Neural crest cell (in vitro differentiated cells): ENCODE measurements at regions not wholly inside any gene's neighbourhood (a gene's known extent, or its start where the extent isn't known, plus 50 kb on each side); places are given as distances from the start of the nearest gene placed in this dataset.
"Not testable (repeated sequence)": the region's sequence is repeated elsewhere in the genome, so short reads cannot be mapped to it uniquely, and the experiment has no call there.

ENCODE experiments used
- DNase-seq: peaks from one replicate; pipeline ENCODE4 v3.0.0; 2021; ENCODE audit warnings: low read depth, mixed read lengths, low spot score
- H3K27ac Mint-ChIP-seq: one replicate; pipeline ENCODE4 v1.8.0; 2021; ENCODE audit warnings: mild to moderate bottlenecking, mixed read lengths; ENCODE audit not compliant: unreplicated experiment
- H3K27me3 Mint-ChIP-seq: 2 replicates; pipeline ENCODE4 v1.8.0; 2021; ENCODE audit warnings: low read depth, mild to moderate bottlenecking, mixed read lengths
- H3K36me3 Mint-ChIP-seq: 2 replicates; pipeline ENCODE4 v1.8.0; 2021; ENCODE audit warnings: low read depth, mild to moderate bottlenecking, mixed read lengths
- H3K4me1 Mint-ChIP-seq: 2 replicates; pipeline ENCODE4 v1.8.0; 2021; ENCODE audit warnings: mixed read lengths
- H3K4me3 Mint-ChIP-seq: one replicate; pipeline ENCODE4 v1.8.0; 2021; ENCODE audit warnings: mild to moderate bottlenecking, mixed read lengths
- H3K9me3 Mint-ChIP-seq: 2 replicates; pipeline ENCODE4 v1.8.0; 2021; ENCODE audit warnings: mixed read lengths
- TF ChIP-seq, protein P1 (sequence below): fragments of 200-600 bp; sonication (generic); conservative IDR thresholded peaks from 2 replicates; pipeline ENCODE4 v1.5.0; 2021; ENCODE audit warnings: antibody characterized with exemption, mild to moderate bottlenecking

DNA sequence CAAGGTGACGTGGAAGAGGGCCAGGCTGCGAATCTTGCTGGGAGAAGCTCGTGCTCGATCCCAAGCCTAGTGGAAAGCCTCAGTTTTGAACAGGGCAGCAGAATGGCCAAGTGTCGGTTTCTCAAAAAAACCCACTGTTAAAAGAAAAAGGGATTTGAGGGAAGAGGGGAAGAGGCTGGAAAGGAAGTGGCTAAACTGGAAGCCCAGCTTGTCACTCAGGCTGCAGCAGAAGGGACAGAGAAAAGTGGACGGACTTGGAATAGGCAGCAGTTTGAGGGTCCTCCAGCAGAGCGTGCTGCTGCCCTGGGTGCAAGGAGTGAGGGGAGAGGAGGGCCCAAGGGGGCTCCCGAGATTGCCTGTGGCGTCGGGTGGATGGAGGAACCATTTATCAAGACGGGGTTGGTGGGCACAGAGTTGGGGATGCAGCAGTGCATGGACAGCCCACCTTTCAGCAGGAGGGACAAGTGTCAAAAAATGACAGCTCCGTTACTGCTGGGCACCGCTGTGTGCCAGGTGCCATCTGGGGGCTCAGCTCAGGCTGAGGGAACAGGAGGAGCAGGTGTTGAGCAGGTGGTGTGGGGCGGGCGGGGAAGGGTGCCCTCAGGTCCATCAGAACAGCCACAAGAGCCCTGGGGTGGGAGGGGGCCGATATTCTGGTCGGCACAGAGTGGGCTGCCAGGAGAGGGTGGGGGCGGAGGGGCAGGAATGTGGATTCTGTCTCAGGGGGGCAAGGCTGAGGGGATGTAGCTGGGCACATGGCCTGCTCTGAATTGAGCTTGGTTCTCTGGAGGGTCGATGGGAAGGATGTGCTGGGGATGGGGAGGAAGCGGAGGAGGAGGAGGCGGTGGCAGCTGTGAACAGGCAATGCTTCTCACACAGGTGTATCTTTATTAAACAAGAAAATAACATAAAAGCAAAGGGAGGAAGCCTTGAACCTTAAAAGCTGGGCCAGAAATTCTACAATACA lies 73.1 kb upstream of the METTL9 start:
- H3K9me3 Mint-ChIP-seq, H3K36me3 Mint-ChIP-seq, DNase-seq: not testable (repeated sequence)
- TF ChIP-seq, protein P1, sequence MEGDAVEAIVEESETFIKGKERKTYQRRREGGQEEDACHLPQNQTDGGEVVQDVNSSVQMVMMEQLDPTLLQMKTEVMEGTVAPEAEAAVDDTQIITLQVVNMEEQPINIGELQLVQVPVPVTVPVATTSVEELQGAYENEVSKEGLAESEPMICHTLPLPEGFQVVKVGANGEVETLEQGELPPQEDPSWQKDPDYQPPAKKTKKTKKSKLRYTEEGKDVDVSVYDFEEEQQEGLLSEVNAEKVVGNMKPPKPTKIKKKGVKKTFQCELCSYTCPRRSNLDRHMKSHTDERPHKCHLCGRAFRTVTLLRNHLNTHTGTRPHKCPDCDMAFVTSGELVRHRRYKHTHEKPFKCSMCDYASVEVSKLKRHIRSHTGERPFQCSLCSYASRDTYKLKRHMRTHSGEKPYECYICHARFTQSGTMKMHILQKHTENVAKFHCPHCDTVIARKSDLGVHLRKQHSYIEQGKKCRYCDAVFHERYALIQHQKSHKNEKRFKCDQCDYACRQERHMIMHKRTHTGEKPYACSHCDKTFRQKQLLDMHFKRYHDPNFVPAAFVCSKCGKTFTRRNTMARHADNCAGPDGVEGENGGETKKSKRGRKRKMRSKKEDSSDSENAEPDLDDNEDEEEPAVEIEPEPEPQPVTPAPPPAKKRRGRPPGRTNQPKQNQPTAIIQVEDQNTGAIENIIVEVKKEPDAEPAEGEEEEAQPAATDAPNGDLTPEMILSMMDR, result peak; percentile 28
- Mint-ChIP-seq H3K27ac (peak overlapping the region; percentile 66), H3K4me1 (peaks cover 14% of the 10 kb centered on the region), H3K27me3 (peaks cover 25% of the 10 kb centered on the region), H3K4me3 (peak overlapping the region; percentile 61)

DNA sequence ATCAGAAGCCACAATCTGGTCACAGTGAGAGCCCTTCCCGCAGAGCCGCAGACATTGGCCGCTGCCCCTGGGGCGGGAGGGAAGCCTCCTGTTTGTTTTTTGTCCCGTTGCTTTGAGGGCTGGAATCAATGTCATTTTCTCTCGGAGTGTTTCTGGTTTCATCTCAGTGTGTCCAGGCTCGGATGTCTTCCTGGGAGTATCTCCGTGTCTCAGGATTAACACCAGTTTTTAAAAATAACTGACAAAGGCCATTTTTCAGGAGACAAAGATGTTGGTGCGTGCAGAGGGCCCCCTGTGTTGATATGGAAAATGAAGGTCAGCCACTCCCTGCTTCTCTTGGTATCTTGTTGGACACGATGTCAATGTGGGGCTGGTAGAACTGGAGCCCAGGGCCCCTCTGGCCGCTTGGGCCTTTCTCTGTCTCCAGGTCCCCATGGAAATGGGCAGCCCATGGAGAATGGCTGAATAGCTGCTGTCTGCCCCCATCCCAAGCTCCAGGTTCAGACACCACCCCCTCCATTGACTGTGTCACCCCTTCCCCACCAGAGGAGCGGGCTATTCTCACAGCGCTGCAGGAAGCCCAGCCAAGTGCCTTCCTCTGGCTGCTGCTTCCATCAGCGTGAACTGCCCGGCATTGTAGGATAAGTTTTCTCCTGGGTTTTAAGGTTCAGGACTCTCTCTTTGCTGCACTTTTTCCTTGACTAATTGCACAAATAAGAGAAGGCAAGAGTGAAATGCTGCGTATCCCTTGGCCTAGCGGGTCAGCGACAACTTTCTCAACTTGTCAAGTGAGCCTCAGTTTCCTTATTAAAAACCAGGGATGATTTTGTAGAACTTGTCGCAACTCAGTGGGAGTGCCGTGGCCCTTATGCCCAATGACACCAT lies 72.2 kb upstream of the METTL9 start:
- Mint-ChIP-seq H3K4me3 (peak overlapping the region; percentile 61), H3K27ac (peak overlapping the region; percentile 66), H3K9me3 (no peaks in the 10 kb centered on the region), H3K36me3 (no peaks in the 10 kb centered on the region), H3K4me1 (peaks cover 6% of the 10 kb centered on the region), H3K27me3 (peaks cover 25% of the 10 kb centered on the region)
- DNase-seq, result no peak
- TF ChIP-seq, protein P1, result no peak

DNA sequence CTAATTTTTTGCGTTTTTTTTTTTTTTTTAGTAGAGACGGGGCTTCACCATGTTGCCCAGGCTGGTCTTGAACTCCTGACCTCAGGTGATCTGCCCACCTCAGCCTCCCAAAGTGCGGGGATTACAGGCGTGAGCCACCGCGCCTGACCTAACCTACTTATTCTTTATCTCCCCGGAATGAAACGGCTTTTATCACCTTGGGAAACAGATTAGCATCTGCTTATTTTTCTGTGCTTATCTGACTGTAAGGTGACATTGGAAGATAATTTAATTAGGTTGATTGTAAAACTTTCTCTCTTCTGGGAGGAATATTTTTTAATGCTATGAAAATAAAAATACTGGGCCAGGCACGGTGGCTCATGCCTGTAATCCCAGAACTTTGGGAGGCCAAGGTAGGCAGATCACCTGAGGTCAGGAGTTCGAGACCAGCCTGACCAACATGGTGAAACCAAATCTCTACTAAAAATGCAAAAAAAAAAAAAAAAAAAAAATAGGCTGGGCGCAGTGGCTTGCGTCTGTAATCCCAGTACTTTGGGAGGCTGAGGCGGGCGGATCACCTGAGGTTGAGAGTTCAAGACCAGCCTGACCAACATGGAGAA lies 70.2 kb upstream of the METTL9 start:
- peaks cover 24% of the 10 kb centered on the region for H3K27me3 Mint-ChIP-seq
- H3K4me3 Mint-ChIP-seq, H3K27ac Mint-ChIP-seq, H3K4me1 Mint-ChIP-seq, H3K9me3 Mint-ChIP-seq, DNase-seq, H3K36me3 Mint-ChIP-seq: not testable (repeated sequence)

DNA sequence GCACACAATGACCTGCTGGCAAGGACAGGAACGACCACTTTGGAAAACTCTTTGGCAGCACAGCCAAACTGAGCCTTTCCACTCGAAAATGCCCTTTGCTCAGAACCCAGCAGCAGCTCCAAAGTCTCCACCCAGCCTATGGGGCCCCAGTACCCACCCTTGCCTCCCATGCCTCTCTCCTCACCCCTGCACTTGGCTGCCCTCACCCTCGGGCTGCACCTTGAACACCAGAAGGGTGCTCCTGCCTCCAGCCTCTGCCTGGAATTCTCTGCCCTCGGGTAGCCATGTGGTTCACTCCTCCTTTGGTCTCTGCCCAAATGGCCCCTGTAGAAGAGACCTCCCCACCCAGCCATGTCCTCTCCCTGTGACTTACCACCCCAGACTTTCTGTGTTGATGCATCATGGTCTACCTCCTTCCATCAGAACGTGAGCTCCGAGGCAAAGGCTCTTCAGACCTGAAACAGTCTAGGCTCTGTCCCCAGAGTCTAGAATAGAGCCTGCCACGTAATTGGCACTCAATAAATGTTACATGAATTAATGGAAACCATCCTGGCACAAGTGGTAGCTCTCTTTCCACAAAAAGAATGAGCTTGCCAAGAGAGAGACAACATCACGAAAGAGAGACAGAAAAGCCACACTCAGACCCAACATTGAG lies 68.5 kb upstream of the METTL9 start:
- not testable (repeated sequence) for DNase-seq, H3K4me3 Mint-ChIP-seq, H3K4me1 Mint-ChIP-seq, H3K27ac Mint-ChIP-seq, H3K9me3 Mint-ChIP-seq, H3K36me3 Mint-ChIP-seq
- peaks cover 24% of the 10 kb centered on the region for H3K27me3 Mint-ChIP-seq

DNA sequence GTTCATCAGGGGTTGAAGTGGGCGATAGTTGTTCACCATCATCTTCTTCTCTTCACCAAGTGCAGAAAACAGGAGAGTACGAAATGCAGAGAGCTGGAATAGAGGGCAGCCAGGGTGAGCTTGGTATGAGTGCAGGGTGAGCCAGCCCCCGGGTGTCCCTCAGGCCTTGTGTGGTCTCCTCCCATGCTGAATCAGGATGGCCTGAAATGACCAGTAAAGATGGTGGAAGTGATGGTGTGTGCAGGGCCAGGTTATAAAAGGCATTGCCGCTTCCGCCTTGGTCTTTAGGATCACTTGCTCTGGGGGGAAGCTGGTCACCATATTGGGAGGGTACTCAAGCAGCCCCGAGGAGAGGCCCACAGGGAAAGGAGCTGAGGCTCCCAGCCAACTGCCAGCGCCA lies 66.4 kb upstream of the METTL9 start:
- H3K4me1 Mint-ChIP-seq, H3K4me3 Mint-ChIP-seq, DNase-seq, H3K36me3 Mint-ChIP-seq, H3K9me3 Mint-ChIP-seq, H3K27ac Mint-ChIP-seq: not testable (repeated sequence)
- peaks cover 12% of the 10 kb centered on the region for H3K27me3 Mint-ChIP-seq

DNA sequence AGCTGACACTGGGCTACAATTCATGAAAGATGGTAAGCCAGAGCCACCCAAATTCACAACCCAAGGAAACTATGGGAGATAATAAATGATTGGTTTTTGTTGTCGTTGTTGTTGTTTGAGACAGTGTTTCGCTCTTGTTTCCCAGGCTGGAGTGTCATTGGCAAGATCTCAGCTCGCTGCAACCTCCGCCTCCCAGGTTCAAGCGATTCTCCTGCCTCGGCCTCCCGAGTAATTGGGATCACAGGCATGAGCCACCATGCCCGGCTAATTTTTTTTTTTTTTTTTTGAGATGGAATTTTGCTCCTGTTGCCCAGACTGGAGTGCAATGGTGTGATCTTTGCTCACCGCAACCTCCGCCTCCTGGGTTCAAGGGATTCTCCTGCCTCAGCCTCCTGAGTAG lies 65.9 kb upstream of the METTL9 start:
- not testable (repeated sequence) for H3K4me1 Mint-ChIP-seq, DNase-seq, H3K9me3 Mint-ChIP-seq, H3K27ac Mint-ChIP-seq, H3K36me3 Mint-ChIP-seq, H3K4me3 Mint-ChIP-seq
- peaks cover 11% of the 10 kb centered on the region for H3K27me3 Mint-ChIP-seq

DNA sequence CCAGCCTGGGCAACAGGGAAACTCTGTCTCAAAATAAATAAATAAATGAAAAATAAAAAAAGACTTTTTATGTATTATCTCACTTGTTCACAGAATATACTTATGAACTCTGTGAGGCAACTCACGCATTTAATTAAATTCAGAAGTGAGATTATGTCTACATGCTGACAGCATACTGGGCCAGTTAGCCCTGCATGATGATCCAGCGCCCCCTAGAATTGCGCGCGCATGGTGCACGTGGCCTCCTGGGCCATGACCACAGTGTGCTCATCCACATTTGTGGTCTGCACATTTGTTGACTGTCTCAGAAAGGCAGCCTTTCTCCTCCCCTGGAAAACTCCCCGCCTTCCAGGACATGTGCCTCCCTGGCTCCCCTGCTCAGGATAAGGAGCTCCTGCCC lies 64.8 kb upstream of the METTL9 start:
- DNase-seq, H3K4me3 Mint-ChIP-seq, H3K4me1 Mint-ChIP-seq, H3K27ac Mint-ChIP-seq, H3K9me3 Mint-ChIP-seq, H3K36me3 Mint-ChIP-seq: not testable (repeated sequence)
- H3K27me3 Mint-ChIP-seq, result peaks cover 11% of the 10 kb centered on the region

DNA sequence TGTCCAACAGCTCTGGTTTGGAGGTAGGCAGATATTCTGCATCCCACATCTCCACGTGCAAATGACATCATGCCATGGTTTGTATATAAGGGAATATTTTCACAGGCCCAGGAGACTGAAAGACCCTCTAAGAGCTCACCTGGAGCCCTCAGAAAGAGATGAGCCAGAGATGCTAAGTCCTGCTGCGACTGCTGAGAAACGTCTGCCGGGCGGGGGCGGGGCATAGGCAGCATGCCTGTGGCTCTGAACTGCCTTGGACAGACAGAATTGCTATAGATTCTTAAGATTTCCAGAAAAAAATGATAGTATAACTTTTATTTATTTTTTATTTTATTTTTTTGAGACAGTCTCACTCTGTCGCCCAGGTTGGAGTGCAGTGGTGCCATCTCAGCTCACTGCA lies 64.2 kb upstream of the METTL9 start:
- H3K27ac Mint-ChIP-seq, H3K4me3 Mint-ChIP-seq, H3K4me1 Mint-ChIP-seq, DNase-seq, H3K36me3 Mint-ChIP-seq, H3K27me3 Mint-ChIP-seq, H3K9me3 Mint-ChIP-seq: not testable (repeated sequence)

DNA sequence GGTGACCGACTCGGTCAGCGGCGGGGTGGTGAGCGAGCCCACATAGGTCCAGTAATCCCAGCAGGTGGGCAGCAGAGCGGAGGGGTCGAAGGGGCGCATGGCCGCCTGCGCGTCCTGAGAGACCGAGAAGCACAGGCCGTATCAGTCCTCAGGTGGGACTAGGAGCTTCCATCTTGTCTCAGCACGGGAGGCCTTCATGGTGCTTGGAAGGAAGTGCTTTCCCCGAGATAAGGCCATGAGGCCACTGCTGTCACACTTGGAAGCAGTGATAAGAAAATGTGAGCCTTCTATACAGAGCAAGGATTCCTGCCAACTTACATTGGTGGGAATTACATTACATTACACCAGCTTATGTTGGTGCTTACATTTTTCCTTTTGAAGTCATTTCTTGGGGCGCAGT lies 62.6 kb upstream of the METTL9 start:
- not testable (repeated sequence) for DNase-seq, H3K27me3 Mint-ChIP-seq, H3K4me1 Mint-ChIP-seq, H3K36me3 Mint-ChIP-seq, H3K27ac Mint-ChIP-seq, H3K9me3 Mint-ChIP-seq, H3K4me3 Mint-ChIP-seq

DNA sequence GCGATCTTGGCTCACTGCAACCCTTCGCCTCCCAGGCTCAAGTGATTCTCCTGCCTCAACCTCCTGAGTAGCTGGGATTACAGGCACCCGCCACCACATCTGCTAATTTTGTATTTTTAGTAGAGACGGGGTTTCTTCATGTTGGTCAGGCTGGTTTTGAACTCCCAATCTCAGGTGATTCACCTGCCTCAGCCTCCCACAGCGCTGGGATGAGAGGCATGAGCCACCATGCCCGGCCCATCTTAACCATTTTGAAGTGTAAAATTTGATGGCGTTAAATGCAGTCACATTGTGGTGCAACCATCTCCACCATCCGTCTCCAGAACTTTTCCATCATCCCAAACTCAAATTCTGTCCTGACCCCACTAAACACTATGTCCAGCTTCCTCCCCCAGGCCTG lies 61.8 kb upstream of the METTL9 start:
- not testable (repeated sequence) for H3K4me1 Mint-ChIP-seq, H3K4me3 Mint-ChIP-seq, H3K27me3 Mint-ChIP-seq, H3K9me3 Mint-ChIP-seq, H3K36me3 Mint-ChIP-seq, DNase-seq, H3K27ac Mint-ChIP-seq
